A549 (cell line): ENCODE measurements at regions not wholly inside any gene's neighbourhood (a gene's known extent, or its start where the extent isn't known, plus 50 kb on each side); places are given as distances from the start of the nearest gene placed in this dataset.

ENCODE experiments used
- ATAC-seq, 2 experiments: fragments of 200-7000 bp in 1 of 2; fragments of >200 bp in 1 of 2; cut with Nextera tagmentation in 1 of 2; cut with Tn5 transposase in 1 of 2; 3 replicates each; pipeline versions ENCODE4 v1.8.0 to v1.9.1; 2018 to 2020; ENCODE audit warnings: mild to moderate bottlenecking in 1 of 2, moderate library complexity in 1 of 2
- CTCF ChIA-PET: fragments of 300-600 bp; sonication (Branson Sonifier 250); formaldehyde crosslinking; extraction: SDS; loops from one replicate; lab custom pipeline; 2021; ENCODE audit warnings: antibody characterized with exemption, inconsistent platforms; lab: Yijun Ruan, JAX
- POLR2A ChIA-PET: fragments of 350-600 bp; formaldehyde crosslinking; extraction: SDS; loops from one replicate; lab custom pipeline; 2021; ENCODE audit warnings: antibody characterized with exemption, inconsistent platforms; lab: Yijun Ruan, JAX
- DNase-seq, 2 experiments: peaks; one replicate each; pipeline versions ENCODE4 v3.0.0 to v3.0.0-alpha.2; 2011 to 2016; ENCODE audit warnings: low read depth in 1 of 2, low spot score in 1 of 2
- FAIRE-seq: peaks from 2 replicates; lab custom pipeline; 2011; peaks lifted over from hg19 to GRCh38; lab: Jason Lieb, UNC
- H3K27ac ChIP-seq, 2 experiments: fragments of >200 bp; sonication (Bioruptor Twin); formaldehyde crosslinking; 3 replicates each; pipeline ENCODE4 v1.5.1; 2016 to 2017
- H3K4me1 ChIP-seq: fragments of >200 bp; sonication (Bioruptor Twin); formaldehyde crosslinking; 3 replicates; pipeline ENCODE4 v1.6.1; 2016
- H3K4me2 ChIP-seq: fragments of >200 bp; sonication (Bioruptor Twin); formaldehyde crosslinking; 3 replicates; pipeline ENCODE4 v1.6.1; 2016
- H3K4me3 ChIP-seq: fragments of >200 bp; sonication (Bioruptor Twin); formaldehyde crosslinking; 3 replicates; pipeline ENCODE4 v1.5.1; 2016
- H3K9me3 ChIP-seq: fragments of >200 bp; sonication (Bioruptor Twin); formaldehyde crosslinking; 3 replicates; pipeline ENCODE4 v1.6.1; 2016
- ATOH8 ChIP-seq: fragments of 250-450 bp; sonication (Bioruptor Pico); IDR thresholded peaks from 2 replicates; pipeline ENCODE4 v1.5.0; 2020; ENCODE audit warnings: low read depth, mild to moderate bottlenecking, moderate library complexity
- BCL3 ChIP-seq: fragments of >200 bp; sonication (Bioruptor Twin); formaldehyde crosslinking; IDR thresholded peaks from 3 replicates; pipeline ENCODE4 v1.6.1; 2016
- CBX8 ChIP-seq: fragments of 200-600 bp; sonication (generic); IDR thresholded peaks from 2 replicates; pipeline ENCODE4 v1.6.1; 2016
- CEBPB ChIP-seq, 2 experiments: fragments of >200 bp in 1 of 2; sonication (Bioruptor Twin) in 1 of 2; formaldehyde crosslinking in 1 of 2; IDR thresholded peaks; 2 replicates each; pipeline ENCODE4 v1.6.1; 2012 to 2016
- CHD2 ChIP-seq: fragments of 150-350 bp; IDR thresholded peaks from 2 replicates; pipeline ENCODE4 v1.6.1; 2014; ENCODE audit warnings: low read length; ENCODE audit not compliant: partially characterized antibody
- E2F6 ChIP-seq: IDR thresholded peaks from 2 replicates; pipeline ENCODE4 v1.6.1; 2012; ENCODE audit warnings: low read depth, borderline replicate concordance
- EHF ChIP-seq: fragments of 250-450 bp; sonication (Bioruptor Pico); IDR thresholded peaks from 2 replicates; pipeline ENCODE4 v1.5.0; 2020; ENCODE audit warnings: mild to moderate bottlenecking
- ELK1 ChIP-seq: fragments of 150-350 bp; IDR thresholded peaks from 2 replicates; pipeline ENCODE4 v1.6.1; 2014; ENCODE audit warnings: low read depth, mild to moderate bottlenecking, low read length
- EP300 ChIP-seq, 2 experiments: fragments of >200 bp; sonication (Bioruptor Twin); formaldehyde crosslinking; IDR thresholded peaks; 2 replicates in 1 of 2; 3 replicates in 1 of 2; pipeline ENCODE4 v1.6.1; 2016 to 2017
- FOSL2 ChIP-seq, 2 experiments: fragments of 450-650 bp in 1 of 2; fragments of >200 bp in 1 of 2; sonication (Bioruptor Twin) in 1 of 2; formaldehyde crosslinking; IDR thresholded peaks; 2 replicates each; pipeline versions ENCODE4 v1.5.0 to v1.6.1; 2016 to 2020; ENCODE audit warnings: mild to moderate bottlenecking in 1 of 2, moderate library complexity in 1 of 2
- HDAC2 ChIP-seq: fragments of 200-600 bp; sonication (generic); IDR thresholded peaks from 2 replicates; pipeline ENCODE4 v1.6.1; 2016
- HES2 ChIP-seq: fragments of >200 bp; sonication (Bioruptor Twin); formaldehyde crosslinking; IDR thresholded peaks from 2 replicates; pipeline ENCODE4 v1.6.1; 2016
- HOXA7 ChIP-seq: fragments of 250-450 bp; sonication (Bioruptor Pico); IDR thresholded peaks from 2 replicates; pipeline ENCODE4 v1.5.0; 2020; ENCODE audit warnings: mild to moderate bottlenecking, moderate library complexity
- HOXB13 ChIP-seq: fragments of 250-450 bp; sonication (Bioruptor Pico); IDR thresholded peaks from 2 replicates; pipeline ENCODE4 v1.5.0; 2020; ENCODE audit warnings: low read depth, mild to moderate bottlenecking, moderate library complexity
- JUNB ChIP-seq: fragments of >200 bp; sonication (Bioruptor Twin); formaldehyde crosslinking; IDR thresholded peaks from 2 replicates; pipeline ENCODE4 v1.6.1; 2016
- MAZ ChIP-seq: fragments of 150-350 bp; IDR thresholded peaks from 2 replicates; pipeline ENCODE4 v1.6.1; 2014; ENCODE audit warnings: antibody characterized with exemption, low read depth, low read length, borderline replicate concordance
- MYC ChIP-seq: IDR thresholded peaks from 2 replicates; pipeline ENCODE4 v1.6.1; 2012; ENCODE audit warnings: mild to moderate bottlenecking, inconsistent platforms, low read length, improper control_type of control experiment, borderline replicate concordance
- NPAS2 ChIP-seq: fragments of 250-450 bp; sonication (Bioruptor Pico); IDR thresholded peaks from 2 replicates; pipeline ENCODE4 v1.8.0; 2022; ENCODE audit warnings: mild to moderate bottlenecking, moderate library complexity, borderline replicate concordance
- PHF8 ChIP-seq: fragments of 200-600 bp; sonication (generic); IDR thresholded peaks from 2 replicates; pipeline ENCODE4 v1.6.1; 2016; ENCODE audit warnings: low read depth, mild to moderate bottlenecking, antibody characterized with exemption, moderate library complexity, borderline replicate concordance
- POLR2A ChIP-seq: IDR thresholded peaks from 2 replicates; pipeline ENCODE4 v1.6.1; 2012; ENCODE audit warnings: mild to moderate bottlenecking, low read length
- REST ChIP-seq: fragments of 200-600 bp; sonication (generic); IDR thresholded peaks from 2 replicates; pipeline ENCODE4 v1.6.1; 2016; ENCODE audit warnings: antibody characterized with exemption, mild to moderate bottlenecking, moderate library complexity
- RNF2 ChIP-seq: fragments of 200-600 bp; sonication (generic); IDR thresholded peaks from 2 replicates; pipeline ENCODE4 v1.6.1; 2016; ENCODE audit warnings: low read depth, mild to moderate bottlenecking, antibody characterized with exemption, moderate library complexity, borderline replicate concordance
- SREBF2 ChIP-seq: fragments of 450-650 bp; IDR thresholded peaks from 2 replicates; pipeline ENCODE4 v1.6.1; 2014; ENCODE audit warnings: mild to moderate bottlenecking, moderate library complexity
- ZFP36 ChIP-seq: fragments of 450-650 bp; IDR thresholded peaks from 2 replicates; pipeline ENCODE4 v1.6.1; 2014; ENCODE audit warnings: borderline replicate concordance; ENCODE audit not compliant: partially characterized antibody
- ZNF302 ChIP-seq: fragments of 250-450 bp; sonication (Bioruptor Pico); IDR thresholded peaks from 2 replicates; pipeline ENCODE4 v1.9.0; 2021; ENCODE audit warnings: inconsistent platforms, mild to moderate bottlenecking, moderate library complexity
- WGBS: methylation state at CpG from one replicate; pipeline ENCODE4 v1.1.6; 2017; ENCODE audit errors: missing lambda C conversion rate; 5-methylcytosine and 5-hydroxymethylcytosine counted together

- H3K4me3 ChIP-seq: no peak overlapping the region
- H3K4me1 ChIP-seq: no peaks in the 10 kb centered on the region
- H3K4me2 ChIP-seq: no peak overlapping the region
- POLR2A ChIA-PET: no interaction called here
- TF ChIP-seq NPAS2 (CRISPR knock-in tag) (no peak), HOXA7 (CRISPR knock-in tag) (no peak), RNF2 (no peak), CHD2 (no peak), EHF (CRISPR knock-in tag) (no peak), REST (no peak), ATOH8 (no peak), POLR2A (no peak), SREBF2 (no peak), HOXB13 (CRISPR knock-in tag) (no peak)
- TF ChIP-seq, all 56 proteins: peak for 0
- DNase-seq (no peak), FAIRE-seq (no peak), ATAC-seq (no peak)
- no peak overlapping the region for H3K27ac ChIP-seq
- CTCF ChIA-PET: interaction anchor here (0.6 to 1.1 kb wide), 2 partner anchors 24 to 52 kb away, joined by 3 read pairs; no protein-coding TSS in a partner anchor
- H3K9me3 ChIP-seq: 0 out of 3 replicates have a peak, but pooled peaks cover under 1% of the 10 kb centered on the region
- WGBS: 48% methylated on average over 6 of the region's 7 CpGs
Observed at GRCh38 chr5:174444479-174445188, 279.7 kb upstream of the MSX2 start.

- no peak overlapping the region for H3K4me2 ChIP-seq
- FAIRE-seq (no peak), ATAC-seq (no peak), DNase-seq (no peak)
- no peaks in the 10 kb centered on the region for H3K4me1 ChIP-seq
- ChIA-PET CTCF (no interaction called here), POLR2A (no interaction called here)
- no peak overlapping the region for H3K27ac ChIP-seq
- peaks cover 10% of the 10 kb centered on the region; the same call in 1 of the 3 replicates for H3K9me3 ChIP-seq
- no peak overlapping the region for H3K4me3 ChIP-seq
- 12% methylated on average over 6 of the region's 6 CpGs for WGBS
- TF ChIP-seq MYC (no peak), CBX8 (no peak), E2F6 (no peak), HDAC2 (no peak), HOXA7 (CRISPR knock-in tag) (no peak), ZFP36 (no peak), ZNF302 (CRISPR knock-in tag) (no peak), HES2 (no peak), ELK1 (no peak), BCL3 (no peak), MAZ (no peak), FOSL2 (IDR thresholded peaks at IDR 0.05) (no peak), FOSL2 (CRISPR knock-in tag; IDR thresholded peaks at IDR 0.05) (no peak), EP300 (IDR thresholded peaks at IDR 0.05) (no peak), JUNB (no peak), PHF8 (no peak), POLR2A (no peak), REST (no peak), CEBPB (IDR thresholded peaks at IDR 0.05) (no peak)
Observed at GRCh38 chr5:174446446-174446845, 277.9 kb upstream of the MSX2 start.
